Astrocyte (in vitro differentiated cells and primary cell): ENCODE measurements at regions not wholly inside any gene's neighbourhood (a gene's known extent, or its start where the extent isn't known, plus 50 kb on each side); places are given as distances from the start of the nearest gene placed in this dataset.

Experiments used
- DNase-seq: peaks from one replicate; pipeline ENCODE4 v3.0.0-alpha.2; 2010; ENCODE audit warnings: low read depth
- FAIRE-seq: peaks from 2 replicates; lab custom pipeline; 2011; peaks lifted over from hg19 to GRCh38; lab: Jason Lieb, UNC
- H2AFZ ChIP-seq: 2 replicates; pipeline ENCODE4 v1.6.0; 2012; ENCODE audit warnings: low read depth, low read length, inconsistent platforms
- H3K27ac ChIP-seq: 2 replicates; pipeline ENCODE4 v1.5.1; 2011; ENCODE audit warnings: low read depth, low read length, inconsistent platforms
- H3K27me3 ChIP-seq: 2 replicates; pipeline ENCODE4 v1.6.0; 2011; ENCODE audit warnings: low read length, inconsistent platforms; ENCODE audit not compliant: insufficient read depth
- H3K36me3 ChIP-seq: 2 replicates; pipeline ENCODE4 v1.5.1; 2011; ENCODE audit warnings: low read length, inconsistent platforms; ENCODE audit not compliant: insufficient read depth
- H3K4me1 ChIP-seq: 2 replicates; pipeline ENCODE4 v1.5.1; 2011; ENCODE audit warnings: low read length, inconsistent platforms; ENCODE audit not compliant: insufficient read depth
- H3K4me2 ChIP-seq: 2 replicates; pipeline ENCODE4 v1.6.0; 2012; ENCODE audit warnings: low read length, inconsistent platforms
- H3K4me3 ChIP-seq: 2 replicates; pipeline ENCODE4 v1.5.1; 2011; ENCODE audit warnings: low read depth, mild to moderate bottlenecking, low read length, inconsistent platforms; ENCODE audit not compliant: insufficient read depth
- H3K79me2 ChIP-seq: 2 replicates; pipeline ENCODE4 v1.6.0; 2012; ENCODE audit warnings: mild to moderate bottlenecking, low read length, inconsistent platforms; ENCODE audit not compliant: insufficient read depth
- H3K9ac ChIP-seq: 2 replicates; pipeline ENCODE4 v1.6.0; 2012; ENCODE audit warnings: mild to moderate bottlenecking, low read length, inconsistent platforms
- H3K9me3 ChIP-seq: 2 replicates; pipeline ENCODE4 v1.5.1; 2012; ENCODE audit warnings: low read depth, mild to moderate bottlenecking, low read length, inconsistent platforms; ENCODE audit not compliant: insufficient read depth
- H4K20me1 ChIP-seq: 2 replicates; pipeline ENCODE4 v1.6.0; 2012; ENCODE audit warnings: low read length, inconsistent platforms; ENCODE audit not compliant: insufficient read depth
- H3K27ac Mint-ChIP-seq: one replicate; pipeline ENCODE4 v1.8.0; 2021; ENCODE audit warnings: mild to moderate bottlenecking, mixed read lengths; ENCODE audit not compliant: unreplicated experiment
- H3K27me3 Mint-ChIP-seq: one replicate; pipeline ENCODE4 v1.8.0; 2021; ENCODE audit warnings: low read depth, mixed read lengths; ENCODE audit not compliant: unreplicated experiment
- H3K36me3 Mint-ChIP-seq: one replicate; pipeline ENCODE4 v1.8.0; 2021; ENCODE audit warnings: low read depth, mixed read lengths; ENCODE audit not compliant: unreplicated experiment
- H3K4me1 Mint-ChIP-seq: one replicate; pipeline ENCODE4 v1.8.0; 2021; ENCODE audit warnings: low read depth, mixed read lengths; ENCODE audit not compliant: unreplicated experiment
- H3K4me3 Mint-ChIP-seq: one replicate; pipeline ENCODE4 v1.8.0; 2021; ENCODE audit warnings: mild to moderate bottlenecking, moderate library complexity, mixed read lengths; ENCODE audit not compliant: unreplicated experiment
- H3K9me3 Mint-ChIP-seq: one replicate; pipeline ENCODE4 v1.8.0; 2021; ENCODE audit warnings: mild to moderate bottlenecking, mixed read lengths; ENCODE audit not compliant: unreplicated experiment
- EZH2 ChIP-seq: IDR thresholded peaks from 2 replicates; pipeline ENCODE4 v1.6.1; 2012; ENCODE audit warnings: mild to moderate bottlenecking, low read length, inconsistent platforms; ENCODE audit not compliant: insufficient read depth
- TF ChIP-seq, protein P1 (sequence below): IDR thresholded peaks from 2 replicates; pipeline ENCODE4 v1.5.1; 2011; ENCODE audit warnings: low read depth, mild to moderate bottlenecking, inconsistent platforms, low read length, moderate library complexity; ENCODE audit not compliant: insufficient read depth

- no peak for FAIRE-seq
- no peak overlapping the region for H3K27ac Mint-ChIP-seq
These were observed 78.7 kb upstream of the ARAP3 start for GRCh38 chr5:141760753-141761152.

GRCh38 chr5:141760193-141760592 is 78.2 kb upstream of the ARAP3 start:
- H3K79me2 ChIP-seq = no peaks in the 10 kb centered on the region
- no peak for TF ChIP-seq EZH2
- TF ChIP-seq, protein P1, sequence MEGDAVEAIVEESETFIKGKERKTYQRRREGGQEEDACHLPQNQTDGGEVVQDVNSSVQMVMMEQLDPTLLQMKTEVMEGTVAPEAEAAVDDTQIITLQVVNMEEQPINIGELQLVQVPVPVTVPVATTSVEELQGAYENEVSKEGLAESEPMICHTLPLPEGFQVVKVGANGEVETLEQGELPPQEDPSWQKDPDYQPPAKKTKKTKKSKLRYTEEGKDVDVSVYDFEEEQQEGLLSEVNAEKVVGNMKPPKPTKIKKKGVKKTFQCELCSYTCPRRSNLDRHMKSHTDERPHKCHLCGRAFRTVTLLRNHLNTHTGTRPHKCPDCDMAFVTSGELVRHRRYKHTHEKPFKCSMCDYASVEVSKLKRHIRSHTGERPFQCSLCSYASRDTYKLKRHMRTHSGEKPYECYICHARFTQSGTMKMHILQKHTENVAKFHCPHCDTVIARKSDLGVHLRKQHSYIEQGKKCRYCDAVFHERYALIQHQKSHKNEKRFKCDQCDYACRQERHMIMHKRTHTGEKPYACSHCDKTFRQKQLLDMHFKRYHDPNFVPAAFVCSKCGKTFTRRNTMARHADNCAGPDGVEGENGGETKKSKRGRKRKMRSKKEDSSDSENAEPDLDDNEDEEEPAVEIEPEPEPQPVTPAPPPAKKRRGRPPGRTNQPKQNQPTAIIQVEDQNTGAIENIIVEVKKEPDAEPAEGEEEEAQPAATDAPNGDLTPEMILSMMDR = no peak
- Mint-ChIP-seq H3K36me3 (peaks cover 3% of the 10 kb centered on the region), H3K4me3 (no peak overlapping the region), H3K9me3 (no peaks in the 10 kb centered on the region), H3K27ac (no peak overlapping the region), H3K27me3 (peaks cover 71% of the 10 kb centered on the region), H3K4me1 (peaks cover 9% of the 10 kb centered on the region)
- no peak for DNase-seq
- no peak overlapping the region for H3K27ac ChIP-seq
- no peaks in the 10 kb centered on the region for H3K36me3 ChIP-seq
- peaks cover 42% of the 10 kb centered on the region for H3K27me3 ChIP-seq
- FAIRE-seq = no peak
- no peak overlapping the region for H3K4me2 ChIP-seq
- H3K4me3 ChIP-seq = no peak overlapping the region
- H3K9ac ChIP-seq = no peak overlapping the region
- H4K20me1 ChIP-seq = no peaks in the 10 kb centered on the region
- no peaks in the 10 kb centered on the region for H3K9me3 ChIP-seq
- no peaks in the 10 kb centered on the region for H3K4me1 ChIP-seq
- H2AFZ ChIP-seq = no peak overlapping the region

More at GRCh38 chr5:141760753-141761152, 78.7 kb upstream of the ARAP3 start:
- Histone ChIP-seq H3K9me3 (no peaks in the 10 kb centered on the region), H3K4me2 (no peak overlapping the region), H3K9ac (no peak overlapping the region), H3K27me3 (peaks cover 46% of the 10 kb centered on the region), H3K36me3 (no peaks in the 10 kb centered on the region), H3K79me2 (no peaks in the 10 kb centered on the region), H3K4me1 (no peaks in the 10 kb centered on the region), H4K20me1 (no peaks in the 10 kb centered on the region), H2AFZ (no peak overlapping the region), H3K27ac (no peak overlapping the region), H3K4me3 (no peak overlapping the region)
- no peak for DNase-seq
- Mint-ChIP-seq H3K27me3 (peaks cover 71% of the 10 kb centered on the region), H3K4me1 (peaks cover 9% of the 10 kb centered on the region), H3K4me3 (no peak overlapping the region), H3K36me3 (peaks cover 3% of the 10 kb centered on the region), H3K9me3 (no peaks in the 10 kb centered on the region)
- TF ChIP-seq, protein P1 = no peak
- no peak for TF ChIP-seq EZH2

- Histone ChIP-seq H3K4me3 (no peak overlapping the region), H3K79me2 (no peaks in the 10 kb centered on the region), H3K9ac (no peak overlapping the region), H4K20me1 (no peaks in the 10 kb centered on the region), H3K36me3 (no peaks in the 10 kb centered on the region), H2AFZ (no peak overlapping the region), H3K4me1 (no peaks in the 10 kb centered on the region), H3K4me2 (no peak overlapping the region), H3K27me3 (peaks cover 46% of the 10 kb centered on the region), H3K9me3 (no peaks in the 10 kb centered on the region), H3K27ac (no peak overlapping the region)
- FAIRE-seq (no peak), DNase-seq (no peak)
- no peak for TF ChIP-seq EZH2
- TF ChIP-seq, protein P1 = no peak
- no peaks in the 10 kb centered on the region for H3K36me3 Mint-ChIP-seq
- H3K27ac Mint-ChIP-seq = no peak overlapping the region
- H3K4me3 Mint-ChIP-seq = no peak overlapping the region
- peaks cover 9% of the 10 kb centered on the region for H3K4me1 Mint-ChIP-seq
- H3K9me3 Mint-ChIP-seq = no peaks in the 10 kb centered on the region
- peaks cover 66% of the 10 kb centered on the region for H3K27me3 Mint-ChIP-seq
These were observed 76.4 kb upstream of the ARAP3 start for GRCh38 chr5:141758310-141758998.
